AG04450 (cell line): ENCODE measurements at regions not wholly inside any gene's neighbourhood (a gene's known extent, or its start where the extent isn't known, plus 50 kb on each side); places are given as distances from the start of the nearest gene placed in this dataset.

Experiments
- CTCF ChIA-PET: fragments of 300-600, 350-600 bp; formaldehyde crosslinking; extraction: SDS; loops from one replicate; lab custom pipeline; 2022; ENCODE audit warnings: antibody characterized with exemption, inconsistent platforms; lab: Charles Lee
- POLR2A ChIA-PET: fragments of 350-600 bp; formaldehyde crosslinking; extraction: SDS; loops from one replicate; lab custom pipeline; 2021; ENCODE audit warnings: antibody characterized with exemption, inconsistent platforms; lab: Yijun Ruan, JAX
- DNase-seq: peaks from one replicate; pipeline ENCODE4 v3.0.0-alpha.2; 2011; ENCODE audit warnings: low read depth, low spot score
- H3K27ac ChIP-seq: one replicate; pipeline ENCODE4 v1.5.1; 2012; ENCODE audit warnings: low read depth, low read length, control low read depth
- H3K27me3 ChIP-seq: one replicate; pipeline ENCODE4 v1.6.0; 2012; ENCODE audit warnings: low read length; ENCODE audit not compliant: control insufficient read depth, insufficient read depth
- H3K4me3 ChIP-seq: 2 replicates; pipeline ENCODE4 v1.5.1; 2011; ENCODE audit warnings: mild to moderate bottlenecking, low read depth, low read length, control low read depth
- H3K9me3 ChIP-seq: 2 replicates; pipeline ENCODE4 v1.5.1; 2012; ENCODE audit warnings: low read length; ENCODE audit not compliant: control insufficient read depth, insufficient read depth
- TF ChIP-seq, protein P1 (sequence below): IDR thresholded peaks from 2 replicates; pipeline ENCODE4 v1.5.1; 2011; ENCODE audit warnings: low read depth, low read length, control low read depth, inconsistent platforms

DNA sequence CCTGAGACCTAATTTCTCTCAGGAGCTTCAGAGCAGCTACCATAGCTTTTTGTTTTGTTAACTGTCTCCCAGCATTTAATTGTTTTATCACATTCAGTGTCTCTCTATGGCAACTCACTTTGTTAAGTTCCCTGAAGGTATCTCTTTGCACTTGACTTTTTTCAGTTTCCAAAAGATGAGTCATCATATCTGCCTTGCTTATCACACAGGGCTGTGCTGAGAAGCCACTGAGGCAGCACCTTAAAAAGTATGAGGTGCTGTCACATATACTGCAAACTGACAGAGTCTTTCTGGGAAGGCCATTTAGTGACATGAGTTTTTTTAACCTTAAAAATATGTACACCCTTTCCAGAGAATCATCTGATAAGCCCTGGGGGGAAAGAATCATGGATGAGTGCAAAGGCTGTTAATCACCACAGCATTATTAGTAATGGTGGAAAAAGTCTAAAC is 56.8 kb downstream of the PPP1R3C start:
- no peak overlapping the region for H3K27ac ChIP-seq
- TF ChIP-seq, protein P1, sequence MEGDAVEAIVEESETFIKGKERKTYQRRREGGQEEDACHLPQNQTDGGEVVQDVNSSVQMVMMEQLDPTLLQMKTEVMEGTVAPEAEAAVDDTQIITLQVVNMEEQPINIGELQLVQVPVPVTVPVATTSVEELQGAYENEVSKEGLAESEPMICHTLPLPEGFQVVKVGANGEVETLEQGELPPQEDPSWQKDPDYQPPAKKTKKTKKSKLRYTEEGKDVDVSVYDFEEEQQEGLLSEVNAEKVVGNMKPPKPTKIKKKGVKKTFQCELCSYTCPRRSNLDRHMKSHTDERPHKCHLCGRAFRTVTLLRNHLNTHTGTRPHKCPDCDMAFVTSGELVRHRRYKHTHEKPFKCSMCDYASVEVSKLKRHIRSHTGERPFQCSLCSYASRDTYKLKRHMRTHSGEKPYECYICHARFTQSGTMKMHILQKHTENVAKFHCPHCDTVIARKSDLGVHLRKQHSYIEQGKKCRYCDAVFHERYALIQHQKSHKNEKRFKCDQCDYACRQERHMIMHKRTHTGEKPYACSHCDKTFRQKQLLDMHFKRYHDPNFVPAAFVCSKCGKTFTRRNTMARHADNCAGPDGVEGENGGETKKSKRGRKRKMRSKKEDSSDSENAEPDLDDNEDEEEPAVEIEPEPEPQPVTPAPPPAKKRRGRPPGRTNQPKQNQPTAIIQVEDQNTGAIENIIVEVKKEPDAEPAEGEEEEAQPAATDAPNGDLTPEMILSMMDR: no peak
- ChIA-PET CTCF (interaction anchor here (1.6 kb wide), 1 partner anchor 59 kb away, joined by 3 read pairs; no protein-coding TSS in a partner anchor), POLR2A (interaction anchor here (0.6 kb wide), 1 partner anchor 57 kb away, joined by 7 read pairs; the partner anchor contains the start of gene PPP1R3C)
- no peak overlapping the region for H3K4me3 ChIP-seq
- no peaks in the 10 kb centered on the region; the same call in 1 of the 2 replicates for H3K9me3 ChIP-seq
- H3K27me3 ChIP-seq: no peaks in the 10 kb centered on the region
- DNase-seq: no peak

DNA sequence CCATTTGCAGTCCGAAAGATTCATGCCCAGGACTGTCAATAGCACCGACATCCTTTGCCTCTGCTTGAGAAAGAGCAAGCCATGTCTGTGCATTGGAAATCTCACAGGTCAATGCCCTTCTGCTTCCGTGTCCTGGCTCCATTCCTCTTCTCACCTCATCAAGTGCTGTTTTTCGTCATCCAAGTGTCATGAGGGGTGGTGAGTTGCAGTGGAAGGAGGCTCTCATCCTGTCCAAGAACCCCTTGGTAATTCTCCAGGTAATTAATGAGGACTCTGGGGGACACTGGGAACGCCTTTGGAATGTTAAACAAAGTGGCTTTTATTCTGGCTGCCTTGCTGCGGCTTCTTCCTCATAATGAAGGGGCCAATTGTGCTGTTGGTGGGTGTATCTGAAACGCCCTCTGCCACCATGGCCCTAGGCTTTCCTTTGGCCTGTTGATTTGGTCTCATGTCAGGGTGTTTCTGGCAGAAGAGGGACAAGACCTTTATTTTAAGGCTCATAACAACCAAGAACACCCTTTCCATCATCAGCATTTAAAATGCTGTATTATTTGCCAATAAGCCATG is 57.7 kb downstream of the PPP1R3C start:
- no peak for DNase-seq
- no peaks in the 10 kb centered on the region; the same call in 1 of the 2 replicates for H3K9me3 ChIP-seq
- no peak overlapping the region for H3K4me3 ChIP-seq
- H3K27me3 ChIP-seq: no peaks in the 10 kb centered on the region
- POLR2A ChIA-PET: no interaction called here
- no peak overlapping the region for H3K27ac ChIP-seq
- TF ChIP-seq, protein P1: no peak
- CTCF ChIA-PET: interaction anchor here (1.6 kb wide), 1 partner anchor 60 kb away, joined by 3 read pairs; no protein-coding TSS in a partner anchor

DNA sequence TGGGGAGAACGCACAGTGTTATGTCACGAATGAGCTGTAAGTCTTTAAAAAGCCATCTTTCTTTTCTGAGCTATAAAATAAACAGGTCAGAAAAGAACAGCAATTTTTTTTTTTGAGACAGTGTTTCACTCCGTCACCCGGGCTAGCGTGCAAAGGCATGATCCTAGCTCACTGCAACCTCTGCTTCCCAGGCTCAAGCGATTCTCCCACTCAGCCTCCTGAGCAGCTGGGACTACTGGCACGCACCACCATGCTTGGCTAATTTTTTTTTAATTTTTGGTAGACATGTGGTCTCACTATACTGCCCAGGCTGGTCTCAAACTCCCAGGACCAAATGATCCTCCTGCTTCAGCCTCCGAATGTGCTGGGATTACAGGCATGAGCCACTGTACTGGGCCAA is 58.6 kb downstream of the PPP1R3C start:
- DNase-seq: no peak
- Histone ChIP-seq H3K27me3 (no peaks in the 10 kb centered on the region), H3K27ac (no peak overlapping the region), H3K4me3 (no peak overlapping the region), H3K9me3 (no peaks in the 10 kb centered on the region; the same call in 1 of the 2 replicates)
- CTCF ChIA-PET: interaction anchor here (1.0 to 1.8 kb wide), 2 partner anchors 22 to 61 kb away, joined by 3 to 6 read pairs; no protein-coding TSS in a partner anchor
- POLR2A ChIA-PET: no interaction called here
- TF ChIP-seq, protein P1: no peak

DNA sequence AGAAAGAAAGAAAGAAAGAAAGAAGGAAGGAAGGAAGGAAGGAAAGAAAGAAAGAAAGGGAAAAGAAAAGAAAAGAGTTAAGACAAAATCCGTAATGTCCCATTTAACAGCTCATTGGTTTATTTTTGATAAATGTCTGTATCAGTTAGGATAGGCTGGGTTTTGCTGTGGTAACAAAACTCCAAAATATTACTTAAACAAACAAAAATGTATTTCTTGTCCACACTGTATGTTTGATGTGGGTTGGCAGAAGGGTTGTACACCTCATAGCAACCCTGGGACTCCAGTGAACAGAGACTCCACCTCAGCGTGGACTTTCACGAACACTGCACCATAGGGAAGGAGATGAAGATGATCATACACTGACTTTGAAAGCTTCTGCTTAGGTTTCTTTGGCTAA is 59.6 kb downstream of the PPP1R3C start:
- Histone ChIP-seq H3K27ac (no peak overlapping the region), H3K27me3 (no peaks in the 10 kb centered on the region), H3K4me3 (no peak overlapping the region), H3K9me3 (no peaks in the 10 kb centered on the region; the same call in 1 of the 2 replicates)
- POLR2A ChIA-PET: no interaction called here
- no peak for DNase-seq
- TF ChIP-seq, protein P1: no peak
- CTCF ChIA-PET: interaction anchor here (0.9 to 1.8 kb wide), 3 partner anchors 10 to 62 kb away, joined by 3 to 6 read pairs (median 3); no protein-coding TSS in a partner anchor

DNA sequence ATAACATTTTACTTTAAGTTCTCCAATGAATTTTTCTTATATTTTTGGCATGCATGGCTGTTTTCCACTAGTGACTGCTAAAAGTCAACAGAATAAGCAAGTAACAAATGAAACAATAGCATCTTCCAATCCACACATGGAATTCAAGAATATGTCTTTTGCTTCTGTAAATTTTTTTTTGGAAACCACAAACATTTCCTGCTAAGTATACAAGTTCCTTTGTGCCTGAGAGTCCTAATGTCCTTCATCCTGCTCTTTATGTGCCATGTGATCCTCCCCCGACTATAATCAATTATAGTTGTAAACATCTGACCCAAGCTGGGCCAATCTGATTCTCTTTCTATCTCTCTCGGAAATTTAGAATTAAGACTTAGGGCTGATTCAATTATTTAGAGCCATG is 61.2 kb downstream of the PPP1R3C start:
- TF ChIP-seq, protein P1: no peak
- Histone ChIP-seq H3K4me3 (no peak overlapping the region), H3K27ac (no peak overlapping the region), H3K9me3 (no peaks in the 10 kb centered on the region; the same call in 1 of the 2 replicates), H3K27me3 (no peaks in the 10 kb centered on the region)
- no peak for DNase-seq
- ChIA-PET CTCF (no interaction called here), POLR2A (no interaction called here)
